ENCODE measurements at regions not wholly inside any gene's neighbourhood (a gene's known extent, or its start where the extent isn't known, plus 50 kb on each side); places are given as distances from the start of the nearest gene placed in this dataset.
"Not testable (repeated sequence)": the region's sequence is repeated elsewhere in the genome, so short reads cannot be mapped to it uniquely, and the experiment has no call there.

GRCh38 chr12:13404111-13404628, 207.6 kb downstream of the EMP1 start:
- H3K36me3 Mint-ChIP-seq (ENCODE audit: low read depth) = no peaks in the 10 kb centered on the region
- H3K27ac Mint-ChIP-seq = no peak overlapping the region
- H3K27me3 Mint-ChIP-seq = no peaks in the 10 kb centered on the region
- H3K4me1 Mint-ChIP-seq (ENCODE audit: low read depth) = no peaks in the 10 kb centered on the region
- intact Hi-C loops (cut with micrococcal nuclease) = no loop called here
- H3K4me3 Mint-ChIP-seq = no peak overlapping the region
- H3K9me3 Mint-ChIP-seq = peaks cover 9% of the 10 kb centered on the region

GRCh38 chr12:13391375-13391774, 194.8 kb downstream of the EMP1 start:
- intact Hi-C loops (cut with micrococcal nuclease); H3K4me1 Mint-ChIP-seq (ENCODE audit: low read depth); H3K27ac Mint-ChIP-seq: not testable (repeated sequence)

GRCh38 chr12:13390918-13391317, 194.4 kb downstream of the EMP1 start:
- Mint-ChIP-seq H3K9me3 (no peaks in the 10 kb centered on the region), H3K27ac (no peak overlapping the region), H3K4me3 (no peak overlapping the region), H3K36me3 (ENCODE audit: low read depth) (no peaks in the 10 kb centered on the region), H3K4me1 (ENCODE audit: low read depth) (no peaks in the 10 kb centered on the region), H3K27me3 (no peaks in the 10 kb centered on the region)
- intact Hi-C loops (cut with micrococcal nuclease) = no loop called here

More at GRCh38 chr12:13391375-13391774, 194.8 kb downstream of the EMP1 start:
- H3K9me3 Mint-ChIP-seq; H3K27me3 Mint-ChIP-seq; H3K36me3 Mint-ChIP-seq (ENCODE audit: low read depth); H3K4me3 Mint-ChIP-seq: not testable (repeated sequence)

DNA sequence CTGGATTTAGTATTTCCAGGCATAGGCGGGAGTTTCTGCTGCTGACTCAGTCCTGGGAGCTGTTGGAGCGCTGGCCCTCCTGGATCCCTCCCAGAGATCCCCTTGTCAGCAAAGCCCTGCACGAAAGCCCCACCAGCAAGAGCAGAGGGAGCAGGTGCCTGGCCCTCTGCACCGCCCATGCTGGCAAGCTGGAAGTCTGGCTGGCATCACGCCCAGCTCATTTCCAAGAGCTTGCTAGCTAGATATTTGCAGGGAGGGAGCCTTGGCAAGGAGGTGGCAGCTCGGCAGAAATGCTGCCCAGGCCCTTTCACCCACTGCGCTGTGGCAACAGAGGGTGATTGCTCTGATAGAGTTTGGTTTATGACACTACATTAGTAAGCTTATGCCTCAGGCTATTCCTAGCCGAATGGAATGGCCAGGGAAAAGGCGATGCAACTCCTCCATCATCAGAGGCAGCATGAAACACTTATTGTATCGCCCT, 193.9 kb downstream of the EMP1 start:
- Mint-ChIP-seq H3K27me3 (no peaks in the 10 kb centered on the region), H3K27ac (no peak overlapping the region), H3K36me3 (ENCODE audit: low read depth) (no peaks in the 10 kb centered on the region), H3K4me3 (no peak overlapping the region), H3K4me1 (ENCODE audit: low read depth) (no peaks in the 10 kb centered on the region), H3K9me3 (no peaks in the 10 kb centered on the region)
- intact Hi-C loops (cut with micrococcal nuclease) = no loop called here

- Mint-ChIP-seq H3K9me3 (no peaks in the 10 kb centered on the region), H3K4me1 (ENCODE audit: low read depth) (no peaks in the 10 kb centered on the region), H3K27me3 (no peaks in the 10 kb centered on the region), H3K36me3 (ENCODE audit: low read depth) (no peaks in the 10 kb centered on the region), H3K27ac (no peak overlapping the region), H3K4me3 (no peak overlapping the region)
- intact Hi-C loops (cut with micrococcal nuclease) = no loop called here
These were observed 190.6 kb downstream of the EMP1 start for GRCh38 chr12:13387101-13387500.

GRCh38 chr12:13386323-13387039, 190.0 kb downstream of the EMP1 start:
- Mint-ChIP-seq H3K9me3 (no peaks in the 10 kb centered on the region), H3K36me3 (ENCODE audit: low read depth) (no peaks in the 10 kb centered on the region), H3K4me3 (no peak overlapping the region), H3K27me3 (no peaks in the 10 kb centered on the region), H3K4me1 (ENCODE audit: low read depth) (no peaks in the 10 kb centered on the region), H3K27ac (no peak overlapping the region)
- intact Hi-C loops (cut with micrococcal nuclease) = no loop called here

DNA sequence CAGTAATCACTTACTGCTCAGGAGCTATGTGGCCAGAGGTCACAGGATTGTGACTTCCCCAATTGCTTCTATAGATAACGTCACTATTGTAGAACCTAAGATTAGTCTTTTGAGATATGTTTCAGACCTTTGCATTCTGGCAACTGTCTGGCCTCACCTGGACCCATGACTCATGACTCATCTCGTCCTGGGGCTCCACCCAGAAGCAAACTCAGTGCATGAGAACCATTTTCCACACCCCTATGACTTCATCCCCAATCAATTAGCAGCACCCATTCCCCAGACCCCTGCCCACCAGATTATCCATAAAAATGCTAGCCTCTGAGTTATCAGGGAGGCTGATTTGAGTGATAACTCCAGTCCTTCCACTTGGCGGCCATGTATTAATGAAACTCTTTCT, 186.9 kb downstream of the EMP1 start:
- peaks cover 4% of the 10 kb centered on the region for H3K9me3 Mint-ChIP-seq
- intact Hi-C loops (cut with micrococcal nuclease) = no loop called here

GRCh38 chr12:13380297-13380696, 183.8 kb downstream of the EMP1 start:
- H3K9me3 Mint-ChIP-seq = peaks cover 22% of the 10 kb centered on the region
- H3K36me3 Mint-ChIP-seq (ENCODE audit: low read depth) = no peaks in the 10 kb centered on the region
- intact Hi-C loops (cut with micrococcal nuclease) = no loop called here
- no peak overlapping the region for H3K4me3 Mint-ChIP-seq
- H3K4me1 Mint-ChIP-seq (ENCODE audit: low read depth) = no peaks in the 10 kb centered on the region
- H3K27me3 Mint-ChIP-seq = no peaks in the 10 kb centered on the region
- H3K27ac Mint-ChIP-seq = no peak overlapping the region

More for the DNA sequence above, 186.9 kb downstream of the EMP1 start:
- no peaks in the 10 kb centered on the region for H3K4me1 Mint-ChIP-seq (ENCODE audit: low read depth)
- no peaks in the 10 kb centered on the region for H3K36me3 Mint-ChIP-seq (ENCODE audit: low read depth)
- H3K27me3 Mint-ChIP-seq = no peaks in the 10 kb centered on the region
- H3K27ac Mint-ChIP-seq = no peak overlapping the region
- H3K4me3 Mint-ChIP-seq = no peak overlapping the region

DNA sequence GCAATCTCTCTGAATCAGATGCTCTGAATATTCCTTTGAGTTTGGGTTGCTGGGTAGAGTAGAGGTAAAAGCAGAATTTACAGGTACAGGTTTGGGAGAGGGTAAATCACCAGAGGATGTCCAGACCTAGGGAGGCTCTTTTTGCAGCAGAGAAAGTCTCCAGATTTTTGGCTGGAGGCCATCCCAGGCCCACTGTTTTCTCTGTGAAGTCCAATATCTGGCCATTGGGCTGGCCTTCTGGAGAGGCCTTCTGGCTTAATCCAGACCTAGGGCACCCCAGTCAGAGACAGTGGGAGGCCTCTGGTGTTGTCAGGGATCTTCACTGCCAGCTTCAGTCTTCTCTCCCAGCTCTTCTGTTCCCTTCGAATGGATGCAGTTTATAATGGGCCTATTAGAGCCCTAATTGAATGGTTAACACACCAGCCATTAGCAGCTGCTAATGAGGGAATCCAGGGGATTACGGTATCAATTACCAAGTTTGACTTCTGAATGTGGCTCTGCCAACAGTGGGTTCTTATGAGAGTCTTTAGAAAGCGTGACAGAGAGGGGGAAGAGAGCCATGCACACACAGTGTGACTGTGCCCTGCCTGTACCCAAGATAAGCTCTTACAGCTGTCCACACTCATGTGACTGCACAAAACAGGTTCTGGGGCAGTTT, 183.1 kb downstream of the EMP1 start:
- Mint-ChIP-seq H3K36me3 (ENCODE audit: low read depth) (no peaks in the 10 kb centered on the region), H3K4me1 (ENCODE audit: low read depth) (no peaks in the 10 kb centered on the region), H3K9me3 (peaks cover 22% of the 10 kb centered on the region), H3K4me3 (no peak overlapping the region), H3K27me3 (no peaks in the 10 kb centered on the region), H3K27ac (no peak overlapping the region)
- intact Hi-C loops (cut with micrococcal nuclease) = no loop called here

- intact Hi-C loops (cut with micrococcal nuclease) = no loop called here
- no peak overlapping the region for H3K4me3 Mint-ChIP-seq
- no peaks in the 10 kb centered on the region for H3K36me3 Mint-ChIP-seq (ENCODE audit: low read depth)
These were observed 181.2 kb downstream of the EMP1 start for GRCh38 chr12:13377698-13378097.

DNA sequence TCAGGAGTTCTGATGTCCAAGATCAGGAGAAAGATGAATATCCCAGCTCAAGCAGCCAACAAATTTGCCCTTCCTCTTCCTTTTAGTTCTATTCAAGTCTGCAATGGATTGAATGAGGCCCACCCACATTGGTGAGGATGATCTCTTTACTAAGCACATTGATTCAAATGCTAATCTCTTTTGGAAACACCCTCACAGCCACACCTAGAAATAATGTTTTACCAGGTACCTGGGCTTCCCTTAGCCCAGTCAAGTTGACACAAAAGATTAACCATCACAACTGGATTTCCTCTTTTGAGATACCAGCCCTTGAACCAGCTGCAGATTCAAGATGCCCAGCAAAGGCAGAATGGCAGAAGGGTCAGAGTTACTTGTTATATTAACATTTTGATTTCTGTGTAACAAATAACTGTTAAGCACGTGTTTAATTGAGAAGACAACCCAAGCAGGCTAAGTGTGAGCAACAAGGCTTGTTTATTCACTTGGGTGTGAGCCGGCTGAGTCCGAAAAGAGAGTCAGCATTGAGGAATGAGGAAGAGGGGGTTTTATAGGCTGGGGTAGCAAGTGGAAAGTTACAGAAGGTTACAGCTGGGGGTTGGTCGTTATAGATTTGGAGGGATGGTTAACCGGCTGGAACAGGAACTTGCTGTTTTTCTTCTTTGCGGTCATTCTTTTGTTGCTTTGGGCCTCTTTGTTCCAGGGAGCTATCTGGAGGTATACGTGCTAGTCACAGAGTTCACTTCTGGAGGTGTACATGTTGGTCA, 180.3 kb downstream of the EMP1 start:
- Mint-ChIP-seq H3K27me3 (no peaks in the 10 kb centered on the region), H3K9me3 (peaks cover 22% of the 10 kb centered on the region), H3K4me3 (no peak overlapping the region), H3K4me1 (ENCODE audit: low read depth) (no peaks in the 10 kb centered on the region), H3K36me3 (ENCODE audit: low read depth) (no peaks in the 10 kb centered on the region), H3K27ac (no peak overlapping the region)
- intact Hi-C loops (cut with micrococcal nuclease) = no loop called here

More at GRCh38 chr12:13377698-13378097, 181.2 kb downstream of the EMP1 start:
- Mint-ChIP-seq H3K27ac (no peak overlapping the region), H3K27me3 (no peaks in the 10 kb centered on the region), H3K9me3 (peaks cover 22% of the 10 kb centered on the region), H3K4me1 (ENCODE audit: low read depth) (no peaks in the 10 kb centered on the region)

DNA sequence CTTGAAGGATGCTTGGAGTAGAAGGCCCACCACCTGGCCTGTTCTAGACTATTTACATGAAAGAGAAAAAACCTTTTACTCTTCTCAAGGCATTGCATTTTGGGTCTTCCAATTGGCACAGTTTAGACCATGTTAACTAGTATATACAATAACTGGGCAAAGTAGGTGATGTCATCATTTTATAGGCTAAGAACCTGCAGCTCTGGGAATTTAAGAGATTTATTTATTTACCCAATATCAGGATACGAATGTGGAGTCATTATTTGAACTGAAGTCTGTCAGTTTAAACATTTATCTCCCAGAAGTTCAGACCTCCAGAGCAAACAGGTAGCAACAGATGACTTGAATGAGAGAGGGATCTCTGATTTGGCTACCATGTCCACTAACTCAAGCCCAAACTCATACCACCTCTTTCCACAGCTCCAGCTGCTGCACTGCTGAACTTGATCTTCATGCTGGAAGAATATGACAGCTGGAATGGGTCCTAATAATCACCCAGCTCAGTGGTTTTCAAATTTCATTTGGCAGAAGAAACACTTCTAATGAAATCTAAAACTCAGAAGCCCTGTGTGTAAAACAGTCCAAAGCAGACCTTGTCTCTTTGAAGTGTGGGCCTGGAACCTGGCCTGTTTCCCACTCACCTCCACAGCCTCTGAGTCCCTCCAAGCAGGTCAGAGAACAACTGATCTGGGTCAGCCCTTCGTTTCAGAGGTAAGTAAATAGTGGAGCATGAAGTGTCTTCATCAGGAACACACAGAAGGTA, 179.2 kb downstream of the EMP1 start:
- no peak overlapping the region for H3K4me3 Mint-ChIP-seq
- H3K27ac Mint-ChIP-seq = no peak overlapping the region
- H3K36me3 Mint-ChIP-seq (ENCODE audit: low read depth) = no peaks in the 10 kb centered on the region
- H3K27me3 Mint-ChIP-seq = no peaks in the 10 kb centered on the region
- H3K9me3 Mint-ChIP-seq = peaks cover 22% of the 10 kb centered on the region
- intact Hi-C loops (cut with micrococcal nuclease) = no loop called here
- H3K4me1 Mint-ChIP-seq (ENCODE audit: low read depth) = no peaks in the 10 kb centered on the region

DNA sequence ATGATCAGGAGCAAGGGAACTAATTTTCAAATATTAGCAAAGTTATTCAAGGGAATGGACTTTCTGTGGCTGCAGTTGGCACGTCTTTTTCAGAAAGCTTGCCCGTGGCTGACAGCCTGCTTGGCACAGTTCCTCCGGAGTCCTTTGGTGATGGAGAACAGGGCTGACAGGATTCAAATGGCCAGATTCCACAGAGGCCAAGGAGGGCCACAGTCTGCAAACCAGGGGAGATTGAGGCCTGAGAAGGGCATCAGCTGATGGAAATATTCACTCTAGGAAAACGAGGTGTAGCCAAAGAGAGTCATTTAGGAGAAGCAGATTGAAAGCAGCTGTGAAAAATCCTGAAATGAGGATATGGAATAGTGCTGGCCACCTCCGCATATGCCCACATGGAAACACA, 178.3 kb downstream of the EMP1 start:
- H3K27me3 Mint-ChIP-seq = no peaks in the 10 kb centered on the region
- no peaks in the 10 kb centered on the region for H3K36me3 Mint-ChIP-seq (ENCODE audit: low read depth)
- H3K9me3 Mint-ChIP-seq = peaks cover 22% of the 10 kb centered on the region
- intact Hi-C loops (cut with micrococcal nuclease) = no loop called here
- H3K27ac Mint-ChIP-seq = no peak overlapping the region
- H3K4me3 Mint-ChIP-seq = no peak overlapping the region
- H3K4me1 Mint-ChIP-seq (ENCODE audit: low read depth) = no peaks in the 10 kb centered on the region
